Heart left ventricle (tissue), 13 donors: ENCODE measurements at regions not wholly inside any gene's neighbourhood (a gene's known extent, or its start where the extent isn't known, plus 50 kb on each side); places are given as distances from the start of the nearest gene placed in this dataset.

Source experiments
- POLR2A ChIP-seq, 2 donors: fragments of 450-650 bp; IDR thresholded peaks; one replicate each; pipeline ENCODE4 v1.6.1; 2017; ENCODE audit warnings: antibody characterized with exemption in 2 of 2, mild to moderate bottlenecking in 2 of 2, moderate library complexity in 2 of 2
- TF ChIP-seq, protein P1 (sequence below), 12 donors: fragments of 200-600 bp; sonication (generic) in 4 of 12; IDR thresholded peaks; one replicate each; pipeline versions ENCODE4 v1.5.0 to v1.8.0; 2018 to 2022; ENCODE audit warnings: antibody characterized with exemption in 12 of 12, mild to moderate bottlenecking in 5 of 12
- donor health status: ischemic (EF 13 %, LVEDD 7.1; RV severe dilation, severe dysfunction).
- donor health status: DM: no; HTN: yes; CAD: no.
- donor health status: DM: no; HTN: no; CAD: no.
- donor health status: ischemic (EF 25% LVEDD 6.9; RV normal size, moderate dysfunction).
- donor health status: ischemic (EF 25% LVEDD 5.7; RV mildly dilated, moderate dysfunction).
- donor health status: ischemic (EF 35%, LVEDD 5.7; RV mildly dilated, moderate dysfunction).
- donor health status: nonischemic (EF 11% LVEDD 7.7; RV severe dilation, severe dysfunction).
- donor health status: DM: yes; HTN: yes; CAD: no.
- donor health status: PGD.
- donor health status: ischemic (EF 29% LVEDD 5.4; RV normal size, mild dysfunction).
- donor health status: nonischemic (EF 23%, LVEDD 6.1; RV moderate dilation, normal function).

DNA sequence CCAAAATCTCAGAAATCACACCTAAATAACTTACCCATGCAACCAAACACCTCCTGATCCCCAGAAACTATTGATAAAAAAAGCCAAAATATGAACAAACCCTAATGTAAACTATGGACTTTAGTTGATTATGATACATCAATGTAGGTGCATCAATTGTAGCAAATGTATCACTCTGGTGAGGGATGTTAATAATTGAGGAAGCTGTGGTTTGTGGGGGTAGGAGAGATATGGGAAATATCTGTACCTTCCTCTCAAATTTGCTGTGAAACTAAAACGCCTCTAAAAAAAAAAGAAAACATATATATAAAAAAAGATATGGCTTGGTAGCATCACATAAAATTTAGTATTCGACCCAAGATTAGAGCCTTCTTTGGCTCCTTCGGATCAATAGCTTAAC lies 144.3 kb upstream of the CPEB2 start:
- TF ChIP-seq, protein P1, sequence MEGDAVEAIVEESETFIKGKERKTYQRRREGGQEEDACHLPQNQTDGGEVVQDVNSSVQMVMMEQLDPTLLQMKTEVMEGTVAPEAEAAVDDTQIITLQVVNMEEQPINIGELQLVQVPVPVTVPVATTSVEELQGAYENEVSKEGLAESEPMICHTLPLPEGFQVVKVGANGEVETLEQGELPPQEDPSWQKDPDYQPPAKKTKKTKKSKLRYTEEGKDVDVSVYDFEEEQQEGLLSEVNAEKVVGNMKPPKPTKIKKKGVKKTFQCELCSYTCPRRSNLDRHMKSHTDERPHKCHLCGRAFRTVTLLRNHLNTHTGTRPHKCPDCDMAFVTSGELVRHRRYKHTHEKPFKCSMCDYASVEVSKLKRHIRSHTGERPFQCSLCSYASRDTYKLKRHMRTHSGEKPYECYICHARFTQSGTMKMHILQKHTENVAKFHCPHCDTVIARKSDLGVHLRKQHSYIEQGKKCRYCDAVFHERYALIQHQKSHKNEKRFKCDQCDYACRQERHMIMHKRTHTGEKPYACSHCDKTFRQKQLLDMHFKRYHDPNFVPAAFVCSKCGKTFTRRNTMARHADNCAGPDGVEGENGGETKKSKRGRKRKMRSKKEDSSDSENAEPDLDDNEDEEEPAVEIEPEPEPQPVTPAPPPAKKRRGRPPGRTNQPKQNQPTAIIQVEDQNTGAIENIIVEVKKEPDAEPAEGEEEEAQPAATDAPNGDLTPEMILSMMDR (IDR thresholded peaks at IDR 0.05), result no peak
- no peak for TF ChIP-seq POLR2A (IDR thresholded peaks at IDR 0.05)
